GM18508 (cell line): ENCODE measurements at regions not wholly inside any gene's neighbourhood (a gene's known extent, or its start where the extent isn't known, plus 50 kb on each side); places are given as distances from the start of the nearest gene placed in this dataset.
"Not testable (repeated sequence)": the region's sequence is repeated elsewhere in the genome, so short reads cannot be mapped to it uniquely, and the experiment has no call there.

ENCODE experiments used
- ATAC-seq: cut with Tn5 transposase; IDR thresholded peaks from one replicate; pipeline ENCODE4 v1.9.1; 2021; ENCODE audit warnings: moderate number of reproducible peaks; ENCODE audit not compliant: insufficient read depth, unreplicated experiment

DNA sequence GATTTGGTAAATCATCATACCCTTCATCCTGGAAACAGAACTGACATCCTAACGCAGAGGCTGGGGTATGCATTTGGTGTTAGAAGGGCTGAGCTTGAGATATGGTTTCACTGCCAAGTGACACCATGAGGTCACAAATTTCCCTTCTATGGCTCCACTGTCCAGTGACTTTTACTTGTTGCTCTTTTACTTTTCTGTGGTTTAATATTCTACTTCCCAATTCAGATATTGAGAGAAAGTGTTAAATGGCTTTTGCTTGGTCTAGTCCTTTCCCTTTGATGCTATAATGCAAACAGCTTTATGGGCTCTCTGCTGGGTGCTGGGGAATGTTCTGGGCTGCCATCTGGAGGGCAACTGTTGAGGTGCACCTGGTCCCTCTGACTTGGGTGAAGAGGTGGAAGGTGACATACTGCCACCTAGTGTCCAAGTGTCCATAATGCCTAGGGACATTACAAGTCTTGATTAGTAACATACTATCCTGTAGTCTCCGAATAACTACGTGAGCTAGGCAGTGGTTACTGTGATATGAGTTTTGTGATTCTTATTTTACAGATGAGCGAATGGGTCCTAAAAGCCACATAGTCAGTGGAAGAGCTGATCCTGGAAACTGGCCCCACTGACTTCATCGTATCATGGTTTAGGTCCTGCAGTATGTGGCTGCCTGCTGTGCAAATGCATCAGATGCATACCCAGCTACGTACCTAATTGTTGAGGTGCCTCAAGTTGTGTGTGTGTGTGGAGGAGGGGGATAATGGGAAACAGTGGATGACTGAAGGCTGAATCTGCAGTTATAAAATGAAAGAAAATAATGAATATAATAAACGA lies 149.1 kb upstream of the RAG2 start:
- peak; percentile 82 for ATAC-seq

DNA sequence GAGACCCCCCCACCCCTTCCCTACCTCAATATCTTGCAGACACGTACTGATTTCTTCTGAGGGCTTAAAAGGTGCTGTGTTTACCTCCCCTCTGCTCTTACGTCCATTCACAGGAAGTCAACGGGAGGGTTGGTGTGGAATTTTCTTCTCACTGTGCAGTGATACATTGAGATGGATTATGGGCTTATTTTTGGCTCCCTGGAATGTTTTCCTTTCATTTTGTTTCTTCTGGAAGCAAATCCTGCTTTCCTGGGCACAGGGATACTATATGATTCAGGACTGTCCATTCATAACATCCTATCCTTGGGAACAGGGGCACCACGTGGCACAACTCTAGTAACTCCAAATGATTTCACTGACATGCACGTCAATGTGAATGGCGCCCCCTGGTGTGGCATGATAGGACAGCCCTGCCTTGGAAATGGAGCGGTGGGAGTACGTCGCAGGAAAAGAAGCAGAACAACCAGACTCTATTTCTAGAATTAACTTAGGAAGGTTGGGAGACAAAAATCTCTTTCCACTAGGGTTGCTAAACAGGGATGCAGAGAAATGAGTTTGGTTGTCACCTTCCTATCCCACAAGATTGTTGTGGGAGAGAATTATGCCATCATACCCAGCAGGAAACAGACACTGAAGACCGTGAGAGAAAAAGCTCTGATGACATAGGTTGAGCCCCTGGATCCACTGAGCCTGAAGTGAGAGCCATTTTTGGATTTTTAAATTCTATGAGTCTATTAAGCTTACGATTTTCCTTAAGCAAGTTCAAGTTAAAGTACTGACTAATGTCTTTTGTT lies 146.5 kb upstream of the RAG2 start:
- no peak for ATAC-seq

DNA sequence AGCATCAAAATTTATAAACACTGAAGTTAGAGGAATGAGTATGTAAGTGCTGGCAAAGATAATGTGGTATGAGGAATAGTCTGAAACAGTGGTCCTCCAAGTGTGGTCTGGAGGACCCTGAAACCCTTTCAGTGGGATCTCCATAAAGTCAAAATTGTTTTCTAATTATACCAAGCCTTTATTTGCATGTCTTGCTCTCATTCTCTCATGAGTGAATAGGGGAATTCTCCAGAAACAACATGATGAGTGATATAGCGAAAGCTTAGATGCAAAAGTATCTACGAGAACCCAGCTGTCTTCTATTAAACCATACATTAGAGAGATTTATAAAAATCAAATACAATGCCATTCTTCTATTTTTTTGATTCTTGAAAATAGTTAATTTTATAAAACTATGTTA lies 145.0 kb upstream of the RAG2 start:
- peak; percentile 49 for ATAC-seq

DNA sequence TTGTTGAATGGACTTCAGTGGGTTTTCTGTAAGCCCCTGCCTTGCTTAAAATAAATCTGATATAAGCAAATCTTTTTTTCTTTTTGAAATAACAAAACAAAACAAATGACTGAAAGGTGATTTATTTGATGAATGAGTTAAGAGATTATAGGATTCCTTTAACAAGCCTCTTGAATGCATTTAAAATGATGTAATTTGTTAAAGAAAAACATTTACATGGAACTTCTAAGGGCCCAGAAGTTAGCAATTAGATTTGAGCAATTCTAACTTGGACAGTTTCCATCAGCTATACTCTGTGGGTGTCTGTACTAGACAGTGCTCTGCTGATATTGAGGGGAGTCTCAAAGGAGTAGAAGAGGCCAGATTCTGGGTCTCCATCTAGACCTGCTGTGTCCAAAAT lies 143.5 kb upstream of the RAG2 start:
- ATAC-seq: no peak

DNA sequence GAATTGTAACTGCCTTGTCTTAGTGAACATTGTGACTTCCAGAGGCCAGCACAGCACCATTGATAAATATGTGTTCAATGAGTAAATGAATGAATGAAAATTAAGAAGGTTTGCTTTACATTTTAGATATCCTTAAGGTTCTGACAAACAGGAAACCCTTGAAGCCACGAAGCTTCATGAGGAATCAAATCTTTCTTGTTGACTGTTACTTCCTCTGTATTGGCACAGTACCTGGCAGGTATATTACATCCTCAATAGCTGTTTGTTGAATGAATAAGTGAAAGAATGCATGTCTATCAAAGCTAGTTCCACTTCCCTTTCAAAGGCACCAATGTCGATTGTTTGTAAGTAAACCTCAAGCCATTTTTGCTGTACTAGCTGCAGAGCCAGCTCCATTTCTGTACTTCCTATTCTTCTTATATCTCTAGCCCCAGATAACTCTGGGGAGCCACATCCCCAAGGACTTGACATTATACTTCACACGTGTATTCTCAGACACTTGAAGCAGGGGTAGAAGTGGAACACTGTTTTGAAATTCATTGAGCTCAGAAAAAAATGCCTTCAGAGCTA lies 140.3 kb upstream of the RAG2 start:
- no peak for ATAC-seq

DNA sequence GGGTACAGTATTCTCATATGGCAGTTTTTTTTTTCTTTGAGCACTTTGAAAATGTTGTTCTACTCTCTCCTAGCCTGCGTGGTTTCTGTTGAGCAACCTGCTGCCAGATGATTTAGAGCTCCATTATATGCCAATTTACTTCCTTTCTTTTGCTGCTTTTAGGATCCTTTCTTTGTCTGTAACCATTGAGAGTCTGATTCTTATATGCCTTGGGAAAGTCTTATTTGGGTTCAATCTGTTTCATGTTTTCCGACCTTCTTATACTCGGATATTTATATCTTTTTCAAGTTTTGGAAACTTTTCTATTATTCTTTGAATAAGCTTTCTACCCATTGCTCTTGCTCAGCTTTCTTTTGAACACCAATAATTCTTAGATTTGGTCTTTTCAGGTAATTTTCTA lies 138.1 kb upstream of the RAG2 start:
- no peak for ATAC-seq

DNA sequence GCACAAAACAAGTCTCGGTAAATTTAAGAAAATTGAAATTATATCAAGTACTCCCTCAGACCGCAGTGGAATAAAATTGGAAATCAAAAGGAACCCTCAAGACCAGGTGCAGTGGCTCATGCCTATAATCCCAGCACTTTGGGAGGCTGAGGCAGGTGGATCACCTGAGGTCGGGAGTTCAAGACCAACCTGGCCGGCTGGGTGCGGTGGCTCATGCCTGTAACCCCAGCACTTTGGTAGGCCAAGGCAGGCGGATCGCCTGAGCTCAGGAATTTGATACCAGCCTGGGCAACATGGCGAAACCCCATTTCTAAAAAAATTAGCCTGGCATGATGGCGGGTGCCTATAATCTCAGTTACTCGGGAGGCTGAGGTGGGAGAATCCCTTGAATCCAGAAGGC lies 135.7 kb upstream of the RAG2 start:
- ATAC-seq: not testable (repeated sequence)

DNA sequence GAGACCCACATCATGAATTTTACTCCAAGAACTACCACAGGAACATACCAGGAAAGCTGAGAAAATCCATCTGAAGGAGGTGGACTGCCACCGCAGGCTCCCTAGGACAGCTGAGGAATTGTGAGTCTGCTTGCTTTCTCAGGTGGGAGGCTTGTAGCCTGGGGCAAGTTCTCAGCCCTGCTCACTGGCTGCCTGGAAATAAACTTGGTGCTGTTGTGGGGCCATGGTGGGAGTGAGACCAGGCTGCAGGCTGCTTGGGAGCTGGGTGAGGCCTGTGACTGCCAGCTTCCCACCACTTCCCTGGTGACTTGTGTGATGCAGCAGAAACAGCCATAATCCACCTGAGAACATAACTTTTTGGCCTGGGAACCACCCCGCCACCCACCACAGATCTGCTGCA lies 132.7 kb upstream of the RAG2 start:
- ATAC-seq: no peak

DNA sequence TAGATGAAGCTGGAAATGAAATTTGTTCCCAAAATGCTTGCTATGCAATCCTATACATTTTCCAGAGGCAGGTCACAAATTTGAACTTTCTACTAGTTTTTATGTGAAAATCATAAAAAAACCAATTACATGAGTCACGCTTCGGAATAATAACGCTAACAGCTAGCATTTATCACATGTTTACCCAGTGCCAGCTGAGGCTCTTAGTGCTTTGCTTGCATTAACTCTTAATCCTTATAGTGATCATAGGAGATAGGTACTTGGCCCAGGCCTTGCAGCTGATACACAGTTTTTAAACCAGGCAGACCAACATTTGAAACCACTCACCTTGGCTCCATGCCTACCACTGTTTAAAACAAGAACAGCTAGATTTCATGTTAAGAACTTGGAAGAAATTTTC lies 131.8 kb upstream of the RAG2 start:
- ATAC-seq: no peak

DNA sequence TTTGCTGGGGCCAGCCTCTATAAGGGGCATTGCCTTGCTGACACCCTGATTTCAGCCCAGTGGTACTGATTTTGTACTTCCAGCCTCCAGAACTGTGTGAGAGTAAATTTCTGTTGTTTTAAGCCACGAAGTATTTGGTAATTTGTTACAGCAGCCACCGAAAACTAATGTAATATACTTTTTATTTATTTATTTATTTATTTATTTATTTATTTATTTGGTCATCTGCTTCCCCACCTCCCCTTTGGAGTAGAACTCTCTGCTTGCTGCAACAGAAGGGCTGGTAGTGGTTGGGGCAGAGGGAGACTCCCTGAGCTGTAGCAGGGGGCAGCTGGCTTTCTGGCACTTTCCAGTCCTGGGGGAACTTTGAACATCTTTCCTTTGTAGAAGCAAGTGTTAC lies 128.4 kb upstream of the RAG2 start:
- ATAC-seq: no peak

DNA sequence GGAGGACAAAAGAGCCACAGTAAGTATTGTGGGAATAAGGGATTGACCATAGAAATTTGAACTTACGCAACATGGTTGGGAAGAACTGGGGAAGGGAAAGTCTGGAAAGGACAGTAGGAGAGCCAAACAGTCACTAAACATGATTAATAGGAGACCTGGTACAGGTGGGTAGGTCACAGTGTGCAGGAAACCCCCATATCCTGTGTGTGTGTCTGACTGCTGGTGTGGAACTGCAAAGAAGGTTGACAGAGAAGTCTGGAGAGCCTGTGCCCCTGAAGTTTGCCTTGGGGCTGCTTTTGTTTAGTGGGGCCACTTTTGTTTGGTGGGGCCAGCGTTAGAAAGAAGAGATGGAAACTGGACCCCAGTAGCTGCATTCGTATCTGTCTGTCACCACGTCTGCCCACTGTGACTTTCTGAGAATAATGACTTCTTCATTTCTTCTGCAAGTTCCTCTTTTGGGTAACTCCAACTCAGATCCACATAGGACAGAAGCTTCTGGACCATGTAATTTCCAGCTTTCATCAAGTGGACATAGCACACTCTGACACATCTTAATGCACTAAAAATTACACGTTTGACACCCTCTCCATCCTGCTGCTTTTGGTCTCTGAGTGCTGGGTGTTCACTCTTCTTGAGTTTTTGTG lies 126.8 kb upstream of the RAG2 start:
- peak; percentile 80 for ATAC-seq

DNA sequence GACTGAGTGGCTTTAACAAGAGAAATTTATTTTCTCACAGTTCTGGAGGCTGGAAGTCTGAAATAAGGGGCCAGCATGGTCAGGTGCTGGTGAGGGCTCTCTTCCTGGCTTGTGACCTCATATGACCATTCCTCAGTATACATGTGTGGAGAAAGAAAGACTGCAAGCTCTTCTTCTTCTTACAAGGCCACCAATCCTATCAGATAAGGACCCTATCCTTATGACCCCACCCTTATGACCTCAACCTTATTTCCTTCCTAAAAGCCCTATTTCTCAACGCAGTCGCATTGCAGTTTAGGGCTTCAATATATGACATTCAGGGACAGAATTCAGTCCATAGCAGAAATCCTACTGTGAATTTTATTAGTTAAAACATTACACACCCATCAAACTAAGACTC lies 124.4 kb upstream of the RAG2 start:
- no peak for ATAC-seq

DNA sequence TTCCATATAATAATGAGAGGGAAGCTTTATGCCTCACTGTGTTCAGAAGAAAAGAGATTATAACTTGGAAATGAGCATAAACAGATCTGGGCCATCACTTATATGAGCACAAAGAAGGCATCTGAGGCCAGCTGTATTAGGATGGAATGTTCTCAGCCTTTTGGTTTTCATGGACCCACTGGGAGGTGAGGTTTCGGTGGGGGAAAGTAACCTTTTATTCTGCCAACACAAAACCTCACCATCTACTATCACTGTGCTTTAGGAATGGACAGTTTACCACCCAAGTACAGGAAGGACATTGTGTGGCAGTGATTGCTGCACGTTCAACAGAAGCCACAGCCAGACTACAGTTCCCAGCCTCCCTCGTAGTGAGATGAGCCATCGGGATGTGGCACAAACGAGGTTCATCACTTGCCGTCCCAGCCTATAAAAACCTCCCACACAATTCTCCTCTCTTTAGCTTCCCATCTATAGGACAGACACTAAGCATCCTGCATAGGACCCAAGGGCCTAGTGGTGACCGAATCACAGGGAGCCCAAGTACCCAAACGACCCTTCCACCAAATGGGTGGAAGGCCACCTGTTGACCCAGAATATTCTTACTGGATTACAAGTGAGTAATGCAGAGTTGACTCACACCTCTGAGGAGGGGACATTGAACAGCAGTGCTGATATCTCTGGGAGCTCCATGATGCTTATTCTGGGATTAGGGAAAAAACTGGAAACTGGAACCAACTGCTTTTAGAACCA lies 121.5 kb upstream of the RAG2 start:
- ATAC-seq: no peak

DNA sequence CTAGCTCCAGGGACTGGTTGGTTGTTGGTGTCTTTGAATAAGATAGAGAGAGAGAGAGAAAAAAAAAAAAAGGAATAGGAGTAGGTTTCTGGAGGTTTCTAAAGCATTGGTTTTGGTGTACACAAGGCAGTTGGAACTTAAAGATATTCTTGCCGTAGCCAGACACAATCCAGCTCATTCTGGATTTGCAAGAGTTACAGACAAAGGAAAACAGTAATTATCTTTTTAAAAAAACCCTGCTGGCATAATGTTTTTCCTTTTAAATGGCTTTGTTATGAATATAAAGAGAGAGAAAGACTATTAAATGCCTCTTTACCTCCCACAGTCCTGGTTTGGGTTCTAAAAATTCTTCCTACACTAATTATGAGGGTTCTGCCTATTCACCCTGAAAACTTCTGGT lies 120.4 kb upstream of the RAG2 start:
- no peak for ATAC-seq

DNA sequence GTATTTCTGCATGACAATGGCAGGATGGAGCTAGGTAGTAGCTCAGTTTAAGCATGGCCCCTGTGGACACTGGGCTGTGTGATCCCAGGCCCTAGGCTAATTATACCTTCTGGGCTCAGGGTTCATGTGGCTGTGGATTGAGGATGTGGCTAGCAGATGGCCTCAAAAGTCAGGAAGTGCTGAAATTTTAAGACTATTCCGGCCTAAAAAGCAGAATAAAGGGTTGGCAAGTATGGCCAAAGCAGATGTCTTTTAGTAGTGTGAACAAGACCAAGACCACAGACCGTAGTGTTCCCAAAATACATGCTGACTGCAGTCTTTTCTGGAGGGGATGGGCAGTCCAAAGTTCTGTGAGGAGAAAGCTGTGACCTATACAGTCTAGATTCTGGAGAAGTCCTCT lies 115.7 kb upstream of the RAG2 start:
- ATAC-seq: no peak

DNA sequence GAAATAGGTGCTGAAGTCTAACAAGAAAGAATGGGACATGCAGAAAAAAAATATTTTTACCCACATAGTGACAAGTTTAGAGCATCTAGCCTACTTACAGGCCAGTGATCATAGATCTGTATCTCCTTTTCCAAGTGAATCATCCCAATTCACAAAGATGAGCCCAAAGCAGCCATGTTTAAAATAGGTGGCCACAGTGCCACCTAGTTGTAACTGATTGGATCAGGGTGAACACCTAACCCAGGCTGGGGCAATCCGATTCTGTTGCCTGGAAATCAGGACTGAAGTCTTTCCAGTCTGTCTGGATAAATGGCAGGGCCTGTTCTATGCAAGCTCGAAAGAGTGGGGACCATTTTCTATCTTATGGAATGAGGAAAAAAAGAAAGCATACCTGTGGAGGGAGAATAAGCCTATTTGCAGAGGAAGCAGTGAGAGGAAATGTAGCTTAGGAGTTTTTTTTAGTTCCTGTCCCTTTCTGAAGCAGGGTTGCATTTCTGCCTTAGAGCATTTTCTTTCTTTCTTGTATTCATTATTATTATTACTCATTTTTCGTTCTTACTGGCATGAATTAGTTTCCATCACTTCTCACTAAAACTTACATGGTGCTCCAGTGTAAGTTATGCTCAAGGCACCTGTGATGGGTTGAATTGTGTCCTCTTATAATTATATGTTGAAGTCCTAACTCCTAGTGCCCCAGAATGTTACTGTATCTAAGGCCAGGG lies 113.2 kb upstream of the RAG2 start:
- ATAC-seq: no peak
